HepG2 (cell line): ENCODE measurements at regions not wholly inside any gene's neighbourhood (a gene's known extent, or its start where the extent isn't known, plus 50 kb on each side); places are given as distances from the start of the nearest gene placed in this dataset.
A peak's percentile ranks its signal among the peaks of the same experiment; 100 is the strongest.

Experiments
- ATAC-seq: fragments of 200-7000 bp; cut with Tn5 transposase; 3 replicates; pipeline ENCODE4 v1.9.1; 2020; ENCODE audit warnings: mild to moderate bottlenecking, moderate library complexity
- BruUV-seq: library from RNA; stranded (reverse); fragments of 400-500 nt; replicated peaks from 2 replicates; lab custom pipeline; 2021; lab: Mats Ljungman, UMichigan
- CTCF ChIA-PET: fragments of 300-600 bp; formaldehyde crosslinking; extraction: SDS; loops from one replicate; lab custom pipeline; 2021; ENCODE audit warnings: low total read pairs, inconsistent platforms, low intra/inter-chr PET ratio; lab: Yijun Ruan, JAX
- POLR2A ChIA-PET: fragments of 350-600 bp; sonication (Branson Sonifier 250); formaldehyde crosslinking; loops from one replicate; lab custom pipeline; 2020; ENCODE audit warnings: antibody characterized with exemption, inconsistent platforms; lab: Yijun Ruan, JAX
- DNase-seq: peaks from one replicate; pipeline ENCODE4 v3.0.0-alpha.2; 2015; ENCODE audit warnings: low spot score
- FAIRE-seq: peaks from 3 replicates; lab custom pipeline; 2011; peaks lifted over from hg19 to GRCh38; lab: Jason Lieb, UNC
- H2AFZ ChIP-seq: one replicate; pipeline ENCODE4 v1.6.1; 2011; ENCODE audit warnings: low read length, inconsistent platforms
- H3K27ac ChIP-seq: fragments of 300-600 bp; 3 replicates; pipeline ENCODE4 v1.8.0; 2011; ENCODE audit warnings: mixed run types, mild to moderate bottlenecking, mixed read lengths, low read length, inconsistent platforms; ENCODE audit not compliant: insufficient read depth; ENCODE audit errors: extremely low read length
- H3K27me3 ChIP-seq, 2 experiments: fragments of 200-600 bp in 1 of 2; 2 replicates in 1 of 2; 3 replicates in 1 of 2; pipeline versions ENCODE4 v1.6.0 to v1.8.0; 2011; ENCODE audit warnings: low read length in 2 of 2, mild to moderate bottlenecking in 2 of 2, moderate library complexity in 2 of 2, inconsistent platforms in 1 of 2; ENCODE audit not compliant: insufficient read depth in 2 of 2, control insufficient read depth in 1 of 2
- H3K36me3 ChIP-seq, 2 experiments: fragments of 200-600 bp in 1 of 2; replicated peaks in 1 of 2; 2 replicates in 1 of 2; 3 replicates in 1 of 2; pipeline versions ENCODE4 v1.5.1 to v1.8.0; 2011; ENCODE audit warnings: low read length in 2 of 2, inconsistent platforms in 1 of 2; ENCODE audit not compliant: insufficient read depth in 2 of 2, control insufficient read depth in 1 of 2
- H3K4me1 ChIP-seq: 2 replicates; pipeline ENCODE4 v1.5.1; 2012; ENCODE audit warnings: low read length, inconsistent platforms; ENCODE audit not compliant: insufficient read depth
- H3K4me2 ChIP-seq: 2 replicates; pipeline ENCODE4 v1.6.0; 2011; ENCODE audit warnings: low read depth, low read length, inconsistent platforms
- H3K4me3 ChIP-seq, 3 experiments: fragments of 200-600 bp in 1 of 3; sonication (generic), shearing (Covaris generic) in 1 of 3; replicated peaks in 1 of 3; 2 replicates each; pipeline ENCODE4 v1.5.1; 2011 to 2016; ENCODE audit warnings: low read length in 3 of 3, inconsistent platforms in 2 of 3, low read depth in 2 of 3, mild to moderate bottlenecking in 2 of 3, control low read depth in 1 of 3, mixed read lengths in 1 of 3; ENCODE audit not compliant: insufficient read depth in 1 of 3
- H3K79me2 ChIP-seq: one replicate; pipeline ENCODE4 v1.6.1; 2011; ENCODE audit warnings: low read length, inconsistent platforms; ENCODE audit not compliant: insufficient read depth
- H3K9ac ChIP-seq: 2 replicates; pipeline ENCODE4 v1.6.0; 2011; ENCODE audit warnings: mild to moderate bottlenecking, low read depth, low read length, inconsistent platforms; ENCODE audit not compliant: insufficient read depth
- H3K9me3 ChIP-seq: 2 replicates; pipeline ENCODE4 v1.5.1; 2012; ENCODE audit warnings: mild to moderate bottlenecking, low read length
- H4K20me1 ChIP-seq: 2 replicates; pipeline ENCODE4 v1.6.0; 2011; ENCODE audit warnings: inconsistent platforms, mild to moderate bottlenecking, low read length, moderate library complexity; ENCODE audit not compliant: insufficient read depth
- ATAD3A ChIP-seq: sonication (generic); formaldehyde crosslinking; IDR thresholded peaks from 2 replicates; pipeline ENCODE4 v1.4.0; 2020; ENCODE audit warnings: missing genetic modification reagents
- ATRX ChIP-seq: sonication (generic); formaldehyde crosslinking; IDR thresholded peaks from 2 replicates; pipeline ENCODE4 v1.4.0; 2020; ENCODE audit warnings: missing genetic modification reagents, borderline replicate concordance
- HOXA3 ChIP-seq: sonication (generic); formaldehyde crosslinking; IDR thresholded peaks from 2 replicates; pipeline ENCODE4 v1.5.0; 2020; ENCODE audit warnings: missing genetic modification reagents
- MAFF ChIP-seq: IDR thresholded peaks from 2 replicates; pipeline ENCODE4 v1.6.1; 2011; ENCODE audit warnings: low read depth, low read length, improper control_type of control experiment
- MAFK ChIP-seq, 2 experiments: IDR thresholded peaks in 1 of 2; conservative IDR thresholded peaks in 1 of 2; 2 replicates each; pipeline ENCODE4 v1.6.1; 2011; ENCODE audit warnings: improper control_type of control experiment in 2 of 2, low read length in 2 of 2
- NR2F6 ChIP-seq, 2 experiments: IDR thresholded peaks; 2 replicates each; pipeline ENCODE4 v1.6.1; 2016; ENCODE audit warnings: antibody characterized with exemption in 1 of 2, mild to moderate bottlenecking in 1 of 2
- PHF20 ChIP-seq: sonication (generic); formaldehyde crosslinking; IDR thresholded peaks from 2 replicates; pipeline ENCODE4 v1.5.0; 2020; ENCODE audit warnings: mild to moderate bottlenecking, missing genetic modification reagents
- RCOR2 ChIP-seq: IDR thresholded peaks from 2 replicates; pipeline ENCODE4 v1.6.1; 2016; ENCODE audit warnings: missing biosample characterization, missing genetic modification reagents
- ZFYVE20 ChIP-seq: sonication (generic); formaldehyde crosslinking; IDR thresholded peaks from 2 replicates; pipeline ENCODE4 v1.8.0; 2023; ENCODE audit warnings: low read depth, mild to moderate bottlenecking, moderate library complexity, missing genetic modification reagents, borderline replicate concordance
- ZMYM3 ChIP-seq: sonication (generic); formaldehyde crosslinking; IDR thresholded peaks from 2 replicates; pipeline ENCODE4 v1.5.1; 2020; ENCODE audit warnings: mild to moderate bottlenecking, missing genetic modification reagents
- ZNF367 ChIP-seq: sonication (generic); formaldehyde crosslinking; IDR thresholded peaks from 2 replicates; pipeline ENCODE4 v1.4.0; 2020; ENCODE audit warnings: missing genetic modification reagents, borderline replicate concordance
- WGBS: methylation state at CpG from one replicate; pipeline ENCODE4 v1.1.6; 2017; ENCODE audit warnings: low lambda C conversion rate; 5-methylcytosine and 5-hydroxymethylcytosine counted together
- in situ Hi-C: cut with HindIII; loops from 2 replicates; pipeline ENCODE4 v1.10.0; 2017; ENCODE audit warnings: low pct_unique_long_range_greater_than_20kb; ENCODE audit not compliant: extremely low pct_ligation_motif_present
- intact Hi-C: fragments of 100-400 bp; cut with micrococcal nuclease; formaldehyde crosslinking; loops from one replicate; pipeline ENCODE4 v1.10.0; 2022; ENCODE audit not compliant: unreplicated experiment
- TF ChIP-seq, protein P1 (sequence below): sonication (generic); formaldehyde crosslinking; IDR thresholded peaks from 2 replicates; pipeline ENCODE4 v1.5.0; 2020; ENCODE audit warnings: missing genetic modification reagents
- TF ChIP-seq, protein P2 (sequence below): sonication (generic); formaldehyde crosslinking; IDR thresholded peaks from 2 replicates; pipeline ENCODE4 v1.4.0; 2020; ENCODE audit warnings: missing genetic modification reagents, borderline replicate concordance
- TF ChIP-seq, protein P3 (sequence below): sonication (generic); formaldehyde crosslinking; IDR thresholded peaks from 2 replicates; pipeline ENCODE4 v1.9.0; 2021; ENCODE audit warnings: missing genetic modification reagents, mild to moderate bottlenecking, borderline replicate concordance

DNA sequence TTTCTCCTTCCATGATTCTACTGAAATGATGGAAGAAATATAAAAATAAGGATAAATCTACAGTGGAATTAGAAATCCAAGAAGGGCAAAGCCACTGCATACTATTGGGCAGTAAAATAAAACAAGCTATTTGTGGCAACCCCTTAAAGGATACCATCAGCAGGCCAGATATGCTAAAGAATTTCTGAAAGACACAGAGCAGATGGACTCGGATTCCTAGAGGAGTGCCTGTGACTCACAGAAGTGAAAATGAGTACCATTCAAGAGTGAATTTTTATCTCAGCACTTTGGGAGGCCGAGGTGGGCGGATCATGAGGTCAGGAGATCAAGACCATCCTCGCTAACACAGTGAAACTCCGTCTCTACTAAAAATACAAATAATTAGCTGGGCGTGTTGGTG, 318.1 kb downstream of the LRIG3 start:
- no peak for FAIRE-seq
- ATAC-seq: no peak
- ChIA-PET CTCF (no interaction called here), POLR2A (no interaction called here)
- Histone ChIP-seq H3K4me2 (no peak overlapping the region), H3K27ac (no peak overlapping the region), H3K9me3 (no peaks in the 10 kb centered on the region), H2AFZ (no peak overlapping the region), H4K20me1 (no peaks in the 10 kb centered on the region), H3K36me3 (no peaks in the 10 kb centered on the region), H3K27me3 (no peaks in the 10 kb centered on the region), H3K4me1 (no peaks in the 10 kb centered on the region), H3K9ac (no peak overlapping the region), H3K4me3 (no peak overlapping the region), H3K79me2 (no peaks in the 10 kb centered on the region)
- DNase-seq: no peak
- in situ Hi-C loops: no loop called here
- no peak for TF ChIP-seq NR2F6 (IDR thresholded peaks at IDR 0.05)
- no peak for TF ChIP-seq NR2F6 (CRISPR knock-in tag; IDR thresholded peaks at IDR 0.05)
- TF ChIP-seq ATAD3A (CRISPR knock-in tag): no peak
- TF ChIP-seq RCOR2 (CRISPR knock-in tag): no peak
- intact Hi-C loops: no loop called here
- 8% methylated on average over 6 of the region's 6 CpGs for WGBS
- no TSS peak for BruUV-seq

DNA sequence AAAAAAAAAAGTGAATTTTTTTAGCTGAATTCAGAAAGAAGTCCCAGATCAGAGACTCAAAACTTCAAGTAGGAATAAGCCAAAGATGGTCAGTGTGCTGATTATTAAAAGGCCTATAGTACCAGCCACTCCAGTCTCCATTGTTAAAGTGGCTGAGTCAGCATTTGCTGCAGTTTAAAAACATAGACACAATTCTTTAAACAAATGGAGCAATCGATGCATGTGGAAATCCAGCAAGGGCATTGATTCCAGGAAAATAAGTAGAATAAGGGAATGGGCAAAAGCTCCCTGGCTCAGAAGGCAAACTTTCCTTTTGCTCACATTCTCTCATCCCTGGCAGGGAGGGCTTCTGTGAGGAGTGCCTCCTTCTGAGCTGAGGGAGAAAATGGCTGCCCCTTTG, 317.6 kb downstream of the LRIG3 start:
- CTCF ChIA-PET: no interaction called here
- ATAC-seq (no peak), DNase-seq (no peak), FAIRE-seq (no peak)
- TF ChIP-seq ZMYM3: no peak
- TF ChIP-seq MAFK (conservative IDR thresholded peaks at IDR 0.05 in 1 of 2, IDR thresholded peaks at IDR 0.05 in 1 of 2; ENCODE audit: low read length in 2 of 2): peak; percentile 94 to 98
- TF ChIP-seq ATRX (CRISPR knock-in tag): no peak
- TF ChIP-seq MAFF: peak; percentile 96
- no peak for TF ChIP-seq ZFYVE20 (CRISPR knock-in tag)
- no peak for TF ChIP-seq HOXA3
- TF ChIP-seq PHF20 (CRISPR knock-in tag): no peak
- TF ChIP-seq, protein P1, sequence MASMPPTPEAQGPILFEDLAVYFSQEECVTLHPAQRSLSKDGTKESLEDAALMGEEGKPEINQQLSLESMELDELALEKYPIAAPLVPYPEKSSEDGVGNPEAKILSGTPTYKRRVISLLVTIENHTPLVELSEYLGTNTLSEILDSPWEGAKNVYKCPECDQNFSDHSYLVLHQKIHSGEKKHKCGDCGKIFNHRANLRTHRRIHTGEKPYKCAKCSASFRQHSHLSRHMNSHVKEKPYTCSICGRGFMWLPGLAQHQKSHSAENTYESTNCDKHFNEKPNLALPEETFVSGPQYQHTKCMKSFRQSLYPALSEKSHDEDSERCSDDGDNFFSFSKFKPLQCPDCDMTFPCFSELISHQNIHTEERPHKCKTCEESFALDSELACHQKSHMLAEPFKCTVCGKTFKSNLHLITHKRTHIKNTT: no peak
- TF ChIP-seq, protein P2, sequence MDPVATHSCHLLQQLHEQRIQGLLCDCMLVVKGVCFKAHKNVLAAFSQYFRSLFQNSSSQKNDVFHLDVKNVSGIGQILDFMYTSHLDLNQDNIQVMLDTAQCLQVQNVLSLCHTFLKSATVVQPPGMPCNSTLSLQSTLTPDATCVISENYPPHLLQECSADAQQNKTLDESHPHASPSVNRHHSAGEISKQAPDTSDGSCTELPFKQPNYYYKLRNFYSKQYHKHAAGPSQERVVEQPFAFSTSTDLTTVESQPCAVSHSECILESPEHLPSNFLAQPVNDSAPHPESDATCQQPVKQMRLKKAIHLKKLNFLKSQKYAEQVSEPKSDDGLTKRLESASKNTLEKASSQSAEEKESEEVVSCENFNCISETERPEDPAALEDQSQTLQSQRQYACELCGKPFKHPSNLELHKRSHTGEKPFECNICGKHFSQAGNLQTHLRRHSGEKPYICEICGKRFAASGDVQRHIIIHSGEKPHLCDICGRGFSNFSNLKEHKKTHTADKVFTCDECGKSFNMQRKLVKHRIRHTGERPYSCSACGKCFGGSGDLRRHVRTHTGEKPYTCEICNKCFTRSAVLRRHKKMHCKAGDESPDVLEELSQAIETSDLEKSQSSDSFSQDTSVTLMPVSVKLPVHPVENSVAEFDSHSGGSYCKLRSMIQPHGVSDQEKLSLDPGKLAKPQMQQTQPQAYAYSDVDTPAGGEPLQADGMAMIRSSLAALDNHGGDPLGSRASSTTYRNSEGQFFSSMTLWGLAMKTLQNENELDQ (CRISPR knock-in tag): no peak
- TF ChIP-seq, protein P3, sequence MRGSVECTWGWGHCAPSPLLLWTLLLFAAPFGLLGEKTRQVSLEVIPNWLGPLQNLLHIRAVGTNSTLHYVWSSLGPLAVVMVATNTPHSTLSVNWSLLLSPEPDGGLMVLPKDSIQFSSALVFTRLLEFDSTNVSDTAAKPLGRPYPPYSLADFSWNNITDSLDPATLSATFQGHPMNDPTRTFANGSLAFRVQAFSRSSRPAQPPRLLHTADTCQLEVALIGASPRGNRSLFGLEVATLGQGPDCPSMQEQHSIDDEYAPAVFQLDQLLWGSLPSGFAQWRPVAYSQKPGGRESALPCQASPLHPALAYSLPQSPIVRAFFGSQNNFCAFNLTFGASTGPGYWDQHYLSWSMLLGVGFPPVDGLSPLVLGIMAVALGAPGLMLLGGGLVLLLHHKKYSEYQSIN (CRISPR knock-in tag): no peak
- TF ChIP-seq ZNF367: no peak
- H3K4me1 ChIP-seq: no peaks in the 10 kb centered on the region
- 0% methylated on average over 1 of the region's 1 CpG for WGBS
- POLR2A ChIA-PET: no interaction called here
- no peak overlapping the region for H3K4me2 ChIP-seq
- H3K9me3 ChIP-seq: no peaks in the 10 kb centered on the region
- H3K79me2 ChIP-seq: no peaks in the 10 kb centered on the region
- H3K4me3 ChIP-seq: no peak overlapping the region
- no peak overlapping the region for H3K9ac ChIP-seq
- no peaks in the 10 kb centered on the region for H3K27me3 ChIP-seq
- intact Hi-C loops: no loop called here
- no peaks in the 10 kb centered on the region for H4K20me1 ChIP-seq
- no TSS peak for BruUV-seq
- in situ Hi-C loops: no loop called here
- H3K36me3 ChIP-seq: no peaks in the 10 kb centered on the region
- H3K27ac ChIP-seq: no peak overlapping the region
- H2AFZ ChIP-seq: no peak overlapping the region
